Endodermal cell (in vitro differentiated cells): ENCODE measurements at regions not wholly inside any gene's neighbourhood (a gene's known extent, or its start where the extent isn't known, plus 50 kb on each side); places are given as distances from the start of the nearest gene placed in this dataset.
"Not testable (repeated sequence)": the region's sequence is repeated elsewhere in the genome, so short reads cannot be mapped to it uniquely, and the experiment has no call there.

Experiments used
- DNase-seq: peaks from one replicate; pipeline ENCODE4 v3.0.0-alpha.2; 2017
- H3K27ac ChIP-seq: 2 replicates; pipeline ENCODE4 v1.5.1; 2013; ENCODE audit warnings: mild to moderate bottlenecking, low read depth, low read length, moderate library complexity
- H3K27me3 ChIP-seq: 2 replicates; pipeline ENCODE4 v1.6.1; 2013; ENCODE audit warnings: mild to moderate bottlenecking, low read length, moderate library complexity; ENCODE audit not compliant: insufficient read depth, control insufficient read depth, poor library complexity, severe bottlenecking
- H3K36me3 ChIP-seq: 2 replicates; pipeline ENCODE4 v1.7.0; 2013; ENCODE audit warnings: mild to moderate bottlenecking, low read length, moderate library complexity; ENCODE audit not compliant: control insufficient read depth, insufficient read depth
- H3K4me1 ChIP-seq: one replicate; pipeline ENCODE4 v1.7.0; 2013; ENCODE audit warnings: low read length; ENCODE audit not compliant: control insufficient read depth, insufficient read depth
- H3K4me3 ChIP-seq: 2 replicates; pipeline ENCODE4 v1.5.1; 2013; ENCODE audit warnings: mild to moderate bottlenecking, low read length, moderate library complexity
- H3K9ac ChIP-seq: 2 replicates; pipeline ENCODE4 v1.6.1; 2013; ENCODE audit warnings: mild to moderate bottlenecking, low read length, moderate library complexity; ENCODE audit not compliant: poor library complexity, severe bottlenecking; ENCODE audit errors: extremely low read depth
- H3K9me3 ChIP-seq: 2 replicates; pipeline ENCODE4 v1.6.1; 2013; ENCODE audit warnings: mild to moderate bottlenecking, low read length, moderate library complexity; ENCODE audit not compliant: control insufficient read depth
- H3K27ac Mint-ChIP-seq: 2 replicates; pipeline ENCODE4 v1.8.0; 2020; ENCODE audit warnings: mixed read lengths
- H3K27me3 Mint-ChIP-seq: 2 replicates; pipeline ENCODE4 v1.8.0; 2021; ENCODE audit warnings: mild to moderate bottlenecking, mixed read lengths; ENCODE audit not compliant: insufficient read depth
- H3K36me3 Mint-ChIP-seq: 2 replicates; pipeline ENCODE4 v1.8.0; 2020; ENCODE audit warnings: low read depth, mixed read lengths
- H3K4me1 Mint-ChIP-seq: 2 replicates; pipeline ENCODE4 v1.8.0; 2020; ENCODE audit warnings: mixed read lengths
- H3K4me3 Mint-ChIP-seq: 2 replicates; pipeline ENCODE4 v1.8.0; 2020; ENCODE audit warnings: mild to moderate bottlenecking, moderate library complexity, mixed read lengths
- H3K9me3 Mint-ChIP-seq: 2 replicates; pipeline ENCODE4 v1.8.0; 2020; ENCODE audit warnings: mild to moderate bottlenecking, mixed read lengths
- CTCF ChIP-seq: fragments of 200-600 bp; sonication (generic); conservative IDR thresholded peaks from 2 replicates; pipeline ENCODE4 v1.5.0; 2021; ENCODE audit warnings: antibody characterized with exemption, mild to moderate bottlenecking
- WGBS, 2 experiments: methylation state at CpG; one replicate each; pipeline versions ENCODE4 v1.1.5 to v1.1.7; 2013; ENCODE audit warnings: missing lambda C conversion rate in 2 of 2, mixed read lengths in 1 of 2; ENCODE audit not compliant: insufficient coverage in 1 of 2, insufficient read length in 1 of 2; 5-methylcytosine and 5-hydroxymethylcytosine counted together

GRCh38 chr6:55082021-55082420 is 92.3 kb upstream of the HCRTR2 start:
- H3K27me3 Mint-ChIP-seq: no peaks in the 10 kb centered on the region
- Histone ChIP-seq H3K4me3 (no peak overlapping the region), H3K27ac (no peak overlapping the region), H3K9me3 (no peaks in the 10 kb centered on the region), H3K9ac (no peak overlapping the region), H3K4me1 (no peaks in the 10 kb centered on the region), H3K36me3 (no peaks in the 10 kb centered on the region), H3K27me3 (no peaks in the 10 kb centered on the region)
- H3K36me3 Mint-ChIP-seq: no peaks in the 10 kb centered on the region
- no peak overlapping the region for H3K4me3 Mint-ChIP-seq
- H3K9me3 Mint-ChIP-seq: peaks cover 3% of the 10 kb centered on the region
- no peak overlapping the region for H3K27ac Mint-ChIP-seq
- no peaks in the 10 kb centered on the region for H3K4me1 Mint-ChIP-seq
- 96% methylated on average over 3 of the region's 3 CpGs; no CpG with 5 or more reads in 1 of the 2 experiments for WGBS, 2 experiments
- TF ChIP-seq CTCF: no peak
- DNase-seq: no peak

DNA sequence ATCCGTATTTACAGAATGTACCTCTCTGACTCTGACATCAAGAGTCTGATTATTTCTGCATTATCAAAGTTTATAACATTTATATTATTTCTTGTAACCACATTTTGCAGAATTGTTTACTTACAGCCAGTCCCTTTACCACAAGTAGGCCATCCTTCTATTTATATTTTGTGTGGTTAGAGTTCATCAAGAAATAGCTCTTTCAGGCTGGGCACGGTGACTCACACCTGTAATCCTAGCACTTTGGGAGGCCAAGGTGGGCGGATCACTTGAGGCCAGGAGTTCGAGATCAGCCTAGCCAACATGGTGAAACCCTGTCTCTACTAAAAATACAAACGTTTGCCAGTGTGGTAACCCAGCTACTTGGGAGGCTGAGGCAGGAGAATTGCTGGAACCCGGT is 86.3 kb upstream of the HCRTR2 start:
- not testable (repeated sequence) for H3K4me3 Mint-ChIP-seq, H3K36me3 ChIP-seq, H3K4me3 ChIP-seq, H3K9ac ChIP-seq, DNase-seq, H3K27ac ChIP-seq, H3K27me3 Mint-ChIP-seq, H3K9me3 Mint-ChIP-seq, H3K4me1 ChIP-seq, H3K4me1 Mint-ChIP-seq, H3K27ac Mint-ChIP-seq, H3K36me3 Mint-ChIP-seq, H3K27me3 ChIP-seq, H3K9me3 ChIP-seq
- 90 to 100% methylated on average over 3 to 6 of the region's 6 CpGs for WGBS, 2 experiments

DNA sequence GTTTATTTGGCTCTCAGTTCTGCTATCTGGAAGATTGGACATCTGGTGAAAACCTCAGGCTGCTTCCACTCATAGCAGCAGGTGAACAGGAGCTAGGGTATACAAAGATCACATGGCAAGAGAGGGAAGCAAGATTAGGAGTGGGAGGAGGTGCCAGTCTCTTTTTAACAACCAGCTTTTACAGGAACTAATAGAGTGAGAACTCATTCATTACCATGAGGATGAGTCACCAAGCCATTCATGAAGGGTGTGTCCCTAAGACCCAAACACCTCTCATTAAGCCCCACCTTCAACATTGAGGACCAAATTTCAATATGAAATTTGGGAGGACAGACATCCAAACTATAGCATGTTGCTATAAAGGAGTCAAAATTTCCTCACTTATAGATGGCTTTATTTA is 85.4 kb upstream of the HCRTR2 start:
- Histone ChIP-seq H3K36me3 (no peaks in the 10 kb centered on the region), H3K9ac (no peak overlapping the region), H3K27me3 (no peaks in the 10 kb centered on the region), H3K4me1 (no peaks in the 10 kb centered on the region), H3K9me3 (no peaks in the 10 kb centered on the region), H3K4me3 (no peak overlapping the region), H3K27ac (no peak overlapping the region)
- Mint-ChIP-seq H3K4me1 (no peaks in the 10 kb centered on the region), H3K9me3 (peaks cover 4% of the 10 kb centered on the region), H3K36me3 (no peaks in the 10 kb centered on the region), H3K4me3 (no peak overlapping the region), H3K27ac (no peak overlapping the region), H3K27me3 (peaks cover 15% of the 10 kb centered on the region)
- no peak for DNase-seq
- TF ChIP-seq CTCF: no peak

GRCh38 chr6:55089325-55089724 is 85.0 kb upstream of the HCRTR2 start:
- WGBS, 2 experiments: 92 to 98% methylated on average over 2 of the region's 2 CpGs
- Histone ChIP-seq H3K9ac (no peak overlapping the region), H3K4me3 (no peak overlapping the region)

More at GRCh38 chr6:55089325-55089724, 85.0 kb upstream of the HCRTR2 start:
- Mint-ChIP-seq H3K36me3 (no peaks in the 10 kb centered on the region), H3K9me3 (peaks cover 4% of the 10 kb centered on the region), H3K27ac (no peak overlapping the region), H3K4me3 (no peak overlapping the region), H3K4me1 (no peaks in the 10 kb centered on the region), H3K27me3 (peaks cover 17% of the 10 kb centered on the region)
- H3K27me3 ChIP-seq: no peaks in the 10 kb centered on the region
- TF ChIP-seq CTCF: no peak
- no peak for DNase-seq
- H3K4me1 ChIP-seq: no peaks in the 10 kb centered on the region
- no peak overlapping the region for H3K27ac ChIP-seq
- no peaks in the 10 kb centered on the region for H3K9me3 ChIP-seq
- H3K36me3 ChIP-seq: no peaks in the 10 kb centered on the region
